Glomerular visceral epithelial cell (primary cell): ENCODE measurements at regions not wholly inside any gene's neighbourhood (a gene's known extent, or its start where the extent isn't known, plus 50 kb on each side); places are given as distances from the start of the nearest gene placed in this dataset.
"Not testable (repeated sequence)": the region's sequence is repeated elsewhere in the genome, so short reads cannot be mapped to it uniquely, and the experiment has no call there.

ENCODE experiments used
- DNase-seq: peaks from one replicate; pipeline ENCODE4 v3.0.0-alpha.2; 2016; ENCODE audit errors: extremely low spot score

DNA sequence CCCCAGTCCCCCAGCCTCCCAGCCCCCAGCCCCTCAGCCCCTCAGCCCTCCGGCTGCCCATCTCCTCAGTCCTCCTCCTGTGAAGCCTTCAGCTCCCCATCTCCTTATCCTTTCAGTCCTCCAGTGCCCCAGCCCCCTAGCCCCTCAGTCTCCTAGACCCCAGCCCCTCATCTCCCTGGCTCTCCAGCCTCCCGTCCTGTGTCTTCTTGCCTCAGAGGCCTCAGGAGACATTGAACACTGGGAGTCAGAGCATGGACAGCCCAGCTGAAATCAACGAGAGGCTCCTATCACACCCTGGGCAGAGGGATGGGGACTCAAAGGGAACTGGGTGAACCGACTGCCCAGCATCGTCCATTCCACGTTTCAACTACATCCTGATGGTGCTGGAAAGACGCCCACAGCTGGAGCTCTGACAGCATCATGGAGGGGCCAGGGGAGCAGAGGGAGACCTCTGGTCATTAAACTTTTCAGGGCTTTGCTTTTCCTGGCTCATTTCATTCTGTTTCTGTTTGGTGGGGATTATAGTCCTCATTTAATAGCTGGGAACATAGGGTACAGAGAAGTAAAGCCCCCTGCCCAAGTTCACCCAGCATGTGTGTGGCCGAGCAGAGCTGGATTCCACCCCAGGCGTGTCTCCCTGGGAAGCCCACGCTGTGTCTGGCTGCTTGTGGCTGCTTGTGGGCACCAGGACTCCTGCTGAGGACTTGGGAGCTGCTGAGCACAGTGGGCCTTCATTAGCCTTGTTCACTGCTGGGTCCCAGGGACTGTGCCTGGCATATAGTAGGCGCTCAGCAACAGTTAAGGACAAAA is 396.7 kb downstream of the PTPRU start:
- no peak for DNase-seq

GRCh38 chr1:29631836-29632805 is 395.8 kb downstream of the PTPRU start:
- no peak for DNase-seq

DNA sequence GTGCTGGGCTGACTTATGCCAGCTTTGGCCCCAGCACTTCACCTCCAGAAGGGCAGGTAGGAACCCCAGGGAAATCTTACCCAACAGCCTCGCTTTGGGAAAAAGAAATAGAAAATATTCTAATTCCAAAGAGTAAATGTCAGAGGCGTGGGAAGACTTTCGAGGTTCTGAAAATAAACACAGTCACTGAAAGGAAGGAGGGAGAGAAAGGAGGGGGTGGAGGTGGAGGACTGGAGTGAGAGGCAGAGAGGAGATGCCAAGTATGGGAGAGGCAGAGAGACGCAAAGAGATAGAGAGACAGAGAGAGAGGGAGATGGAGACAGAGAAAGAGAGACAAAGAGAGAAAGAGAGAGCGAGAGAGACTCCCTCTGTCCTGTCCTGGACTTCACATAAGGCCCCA is 395.0 kb downstream of the PTPRU start:
- DNase-seq = no peak

DNA sequence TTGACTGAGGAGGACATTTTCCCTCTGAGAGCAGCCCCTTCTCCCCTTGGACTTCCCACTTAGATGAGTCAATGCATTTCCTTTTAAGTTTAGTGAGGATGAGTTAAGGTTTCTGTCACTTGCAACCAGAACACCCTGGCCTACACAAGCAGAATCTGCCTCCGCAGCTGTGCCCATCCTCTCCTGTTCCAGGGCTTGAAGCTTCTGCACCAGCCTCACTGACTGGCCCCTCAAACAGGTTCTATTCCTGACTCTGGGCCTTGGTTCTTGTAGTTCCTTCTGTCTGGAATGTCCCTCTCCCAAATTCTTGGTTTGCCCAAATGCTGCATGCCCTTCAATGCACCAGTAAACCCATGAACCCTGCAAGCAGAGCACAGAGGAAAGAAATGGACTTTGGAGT is 394.4 kb downstream of the PTPRU start:
- DNase-seq = no peak

DNA sequence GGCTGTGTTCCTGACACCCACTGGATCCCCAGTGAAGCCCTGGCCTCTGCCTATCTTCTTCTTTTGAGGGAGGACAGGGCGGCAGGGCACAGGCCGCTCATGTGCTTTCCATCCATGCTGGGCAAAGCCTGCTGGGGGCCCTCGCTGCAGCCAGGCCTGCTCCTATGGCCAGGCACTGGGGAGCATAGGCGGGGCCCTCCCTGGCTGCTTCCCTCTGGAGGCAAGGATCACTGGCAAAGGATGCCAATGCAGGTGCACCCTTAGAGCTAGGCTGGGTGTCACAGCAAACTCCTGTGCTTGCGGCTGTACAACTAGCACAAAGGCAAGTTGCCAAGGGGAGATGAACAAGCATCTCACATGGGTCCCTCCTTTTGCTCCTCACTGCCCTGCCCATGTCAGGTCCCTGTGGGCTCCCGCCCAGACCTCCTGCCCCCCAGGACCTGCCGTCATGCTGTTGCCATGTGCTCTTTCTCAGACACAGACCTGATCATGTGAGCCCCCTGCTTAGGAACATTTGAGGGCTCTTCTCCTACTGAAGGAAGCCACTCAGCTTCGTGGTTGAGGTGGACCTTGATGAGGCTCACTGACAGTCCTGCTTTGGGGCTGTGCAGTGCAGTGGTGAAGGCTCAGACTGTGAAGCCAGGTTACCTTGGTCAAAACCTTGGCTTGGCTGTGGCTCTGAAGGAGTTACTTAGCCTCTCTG is 393.6 kb downstream of the PTPRU start:
- no peak for DNase-seq

- no peak for DNase-seq
Measured at GRCh38 chr1:29629401-29629800, 393.1 kb downstream of the PTPRU start.

DNA sequence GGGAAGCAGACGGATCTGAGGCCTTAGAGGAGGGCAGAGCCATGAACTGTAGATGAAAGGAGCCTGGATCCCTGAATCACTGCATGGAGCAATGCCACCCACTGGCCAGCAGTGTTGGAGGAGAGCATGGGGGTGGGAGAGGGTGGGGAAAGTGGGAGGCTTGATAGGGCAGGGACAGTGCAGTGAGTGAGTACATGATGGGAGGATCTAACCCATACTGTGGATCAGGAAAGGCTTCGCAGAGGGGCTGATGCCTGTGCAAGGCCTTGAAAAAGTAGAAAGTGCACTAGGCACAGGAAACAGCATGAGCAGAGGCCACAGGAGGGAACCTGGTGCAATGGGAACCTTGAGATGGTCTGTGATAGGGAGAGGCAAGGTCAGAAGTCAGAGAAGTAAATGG is 391.9 kb downstream of the PTPRU start:
- DNase-seq = no peak

- DNase-seq = no peak
Measured at GRCh38 chr1:29626726-29627125, 390.4 kb downstream of the PTPRU start.

DNA sequence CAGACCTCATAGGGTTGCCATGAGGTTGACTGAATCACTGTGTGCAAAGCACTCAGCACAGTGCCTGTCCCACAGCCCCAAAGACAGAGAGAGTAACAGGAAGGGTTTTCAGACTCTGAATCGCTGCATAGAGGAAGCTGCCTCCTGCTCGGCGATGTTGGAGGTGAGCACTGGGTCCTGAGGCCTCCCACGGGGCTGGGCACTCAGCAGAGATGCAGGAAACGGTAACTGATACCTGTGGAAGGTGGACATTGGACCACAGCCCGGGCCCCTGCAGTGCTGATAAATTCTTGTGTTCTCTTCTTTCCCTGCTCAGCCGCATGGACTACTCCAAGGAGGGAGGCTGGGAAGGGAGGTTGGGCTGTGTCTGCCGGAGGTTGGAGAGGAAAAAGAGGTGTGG is 389.7 kb downstream of the PTPRU start:
- DNase-seq = no peak

DNA sequence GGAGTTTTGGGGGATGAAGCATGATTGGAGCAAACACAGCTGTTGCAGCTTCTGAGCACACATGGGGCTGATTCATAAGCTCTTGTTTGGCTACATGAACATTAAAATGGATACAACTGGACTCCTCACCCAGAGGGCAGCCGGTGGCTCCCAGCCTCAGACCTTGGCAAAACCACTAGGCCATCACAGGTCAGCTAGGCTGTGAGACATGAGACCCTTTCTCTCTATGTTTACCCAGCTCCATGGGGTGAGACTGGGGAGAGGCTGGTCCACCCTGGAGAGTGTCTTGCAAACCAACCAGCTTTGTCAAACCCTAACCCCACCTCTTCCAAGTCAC is 388.7 kb downstream of the PTPRU start:
- DNase-seq = no peak

- DNase-seq = no peak
Measured at GRCh38 chr1:29624320-29625083, 388.2 kb downstream of the PTPRU start.

- no peak for DNase-seq
Measured at GRCh38 chr1:29623501-29623900, 387.2 kb downstream of the PTPRU start.

- no peak for DNase-seq
Measured at GRCh38 chr1:29621826-29622435, 385.6 kb downstream of the PTPRU start.

- no peak for DNase-seq
Measured at GRCh38 chr1:29620631-29621030, 384.3 kb downstream of the PTPRU start.

GRCh38 chr1:29607236-29607635 is 370.9 kb downstream of the PTPRU start:
- DNase-seq = no peak

DNA sequence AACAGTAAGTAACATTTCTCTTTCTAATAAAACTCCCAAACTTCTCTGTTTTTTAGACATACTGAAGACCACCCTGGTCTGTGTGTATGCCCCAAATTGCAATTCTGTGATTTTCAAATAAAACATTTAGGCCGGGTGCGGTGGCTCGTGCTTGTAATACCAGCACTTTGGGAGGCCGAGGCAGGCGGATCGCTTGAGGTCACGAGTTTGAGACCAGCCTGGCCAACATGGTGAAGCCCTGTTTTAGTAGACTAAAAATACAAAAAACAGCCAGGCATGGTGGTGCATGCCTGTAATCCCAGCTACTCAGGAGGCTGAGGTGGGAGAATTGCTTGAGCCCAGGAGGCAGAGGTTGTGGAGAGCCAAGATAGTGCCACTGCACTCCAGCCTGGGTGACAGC is 368.5 kb downstream of the PTPRU start:
- not testable (repeated sequence) for DNase-seq

- no peak for DNase-seq
Measured at GRCh38 chr1:29603622-29604021, 367.3 kb downstream of the PTPRU start.

GRCh38 chr1:29602203-29602602 is 365.9 kb downstream of the PTPRU start:
- DNase-seq = no peak

GRCh38 chr1:29601021-29601420 is 364.7 kb downstream of the PTPRU start:
- DNase-seq = no peak

DNA sequence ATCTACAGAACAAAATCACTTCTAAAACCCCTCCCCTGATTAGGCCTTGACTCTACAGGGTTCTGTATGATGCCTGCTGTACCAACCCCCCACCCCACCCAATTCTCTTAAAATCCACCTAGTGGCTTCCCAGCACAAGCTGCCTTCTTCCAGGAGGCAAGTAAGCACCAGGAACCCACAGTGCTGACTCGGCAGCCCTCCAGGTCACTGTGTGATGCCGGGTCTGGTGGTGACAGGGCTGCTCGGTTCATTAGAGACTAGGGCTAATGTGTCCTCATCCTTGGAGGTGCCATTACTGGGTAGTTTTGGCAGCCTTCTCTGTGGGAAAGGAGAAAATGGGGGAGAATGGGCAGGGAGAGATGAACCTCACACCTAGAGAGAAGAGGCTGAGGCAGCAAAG is 363.5 kb downstream of the PTPRU start:
- DNase-seq = no peak

GRCh38 chr1:29599071-29599470 is 362.7 kb downstream of the PTPRU start:
- no peak for DNase-seq
